ENCODE measurements at regions not wholly inside any gene's neighbourhood (a gene's known extent, or its start where the extent isn't known, plus 50 kb on each side); places are given as distances from the start of the nearest gene placed in this dataset.

DNA sequence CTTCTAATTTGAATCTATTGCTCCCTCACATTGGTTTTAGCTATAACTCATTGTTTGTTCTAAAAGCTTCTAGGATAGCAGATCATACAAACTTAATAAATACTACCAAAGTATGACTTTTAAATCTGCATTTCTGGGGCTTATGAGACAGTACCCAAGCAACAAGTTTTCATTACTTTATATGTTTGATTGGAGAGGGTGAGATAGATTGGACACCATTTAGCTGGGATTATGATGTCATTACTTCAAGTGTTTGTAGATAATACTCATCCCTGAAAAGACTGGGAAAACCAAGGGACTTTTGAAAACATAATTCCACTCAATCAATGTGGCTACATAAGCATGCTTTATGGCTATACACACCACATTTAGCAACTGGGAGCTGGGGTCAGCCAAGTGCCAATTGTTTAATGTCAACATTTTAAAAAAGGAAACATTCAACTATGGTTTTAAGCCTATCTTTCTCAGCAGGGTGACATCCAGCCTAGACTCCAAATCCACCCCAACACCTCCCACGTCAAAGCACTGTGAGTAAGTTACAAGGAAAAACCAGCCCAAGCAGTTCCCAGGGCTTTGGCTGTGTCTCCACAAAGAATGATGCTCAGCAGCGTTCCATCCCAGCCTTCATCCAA, 119.9 kb downstream of the ETAA1 start:
- peak; percentile 32 for DNase-seq (ENCODE audit: low read depth, low spot score)

DNA sequence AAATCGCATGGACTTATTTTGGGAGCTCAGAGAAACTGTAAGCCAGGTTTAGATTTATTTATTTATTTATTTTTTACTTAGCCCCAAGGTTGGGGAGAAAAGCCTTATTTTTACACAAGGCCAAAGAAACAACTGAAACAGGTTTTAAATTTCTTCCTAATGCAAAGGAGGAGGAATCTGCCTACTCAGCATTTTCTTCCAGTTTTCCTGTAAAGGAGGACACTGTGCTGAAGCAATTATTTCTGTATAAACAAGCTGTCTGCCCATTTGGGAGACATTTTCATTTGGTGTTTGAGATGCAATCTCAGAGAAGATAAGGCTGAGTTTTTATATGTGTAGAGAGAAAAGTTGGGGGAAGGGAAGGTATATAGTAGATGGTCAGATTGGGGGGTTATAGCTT, 125.0 kb downstream of the ETAA1 start:
- no peak for DNase-seq (ENCODE audit: low read depth, low spot score)

- DNase-seq (ENCODE audit: low read depth, low spot score), result no peak
Measured at GRCh38 chr2:67524213-67524612, 127.1 kb downstream of the ETAA1 start.

DNA sequence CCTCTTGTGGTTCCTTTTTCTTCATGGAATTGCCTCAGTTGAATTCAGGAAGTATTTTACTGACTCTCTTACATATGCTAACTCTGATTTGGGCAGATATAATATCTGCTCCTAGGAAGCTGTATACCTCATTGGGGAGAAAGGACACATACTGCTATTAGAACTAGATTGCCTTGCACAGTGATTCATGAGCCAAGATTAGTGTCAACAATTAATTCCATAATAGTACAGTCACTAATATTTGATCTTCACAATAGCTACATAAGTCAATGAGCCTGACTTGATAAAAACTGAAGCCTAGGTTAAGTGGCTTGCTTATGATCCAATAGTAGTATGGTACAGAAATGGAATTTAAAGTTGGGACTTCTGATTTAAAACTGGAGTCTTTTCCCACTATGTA, 127.6 kb downstream of the ETAA1 start:
- no peak for DNase-seq (ENCODE audit: low read depth, low spot score)

GRCh38 chr2:67526283-67526682, 129.2 kb downstream of the ETAA1 start:
- no peak for DNase-seq (ENCODE audit: low read depth, low spot score)

- no peak for DNase-seq (ENCODE audit: low read depth, low spot score)
Measured at GRCh38 chr2:67528320-67528719, 131.2 kb downstream of the ETAA1 start.

- no peak for DNase-seq (ENCODE audit: low read depth, low spot score)
Measured at GRCh38 chr2:67532387-67532786, 135.3 kb downstream of the ETAA1 start.

DNA sequence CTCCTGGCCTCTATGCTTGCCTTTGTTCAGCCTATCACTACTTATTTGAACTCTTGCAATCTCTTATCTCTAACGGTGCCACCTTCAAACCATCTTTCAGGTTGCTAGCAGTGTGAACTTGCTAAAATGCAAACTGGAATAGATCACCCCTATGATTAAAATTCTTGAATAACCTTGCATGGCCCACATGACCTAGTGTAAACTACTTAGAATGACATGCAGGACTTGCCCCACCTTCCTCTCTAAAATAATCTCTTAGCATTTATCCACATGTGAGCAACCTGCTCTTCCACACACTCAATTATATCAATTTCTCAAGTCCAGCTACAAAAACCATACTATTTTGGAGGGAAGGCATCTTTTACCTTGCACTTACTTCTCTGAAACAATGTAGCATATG, 137.6 kb downstream of the ETAA1 start:
- DNase-seq (ENCODE audit: low read depth, low spot score), result no peak

- DNase-seq (ENCODE audit: low read depth, low spot score), result no peak
Measured at GRCh38 chr2:67540962-67541361, 143.8 kb downstream of the ETAA1 start.

DNA sequence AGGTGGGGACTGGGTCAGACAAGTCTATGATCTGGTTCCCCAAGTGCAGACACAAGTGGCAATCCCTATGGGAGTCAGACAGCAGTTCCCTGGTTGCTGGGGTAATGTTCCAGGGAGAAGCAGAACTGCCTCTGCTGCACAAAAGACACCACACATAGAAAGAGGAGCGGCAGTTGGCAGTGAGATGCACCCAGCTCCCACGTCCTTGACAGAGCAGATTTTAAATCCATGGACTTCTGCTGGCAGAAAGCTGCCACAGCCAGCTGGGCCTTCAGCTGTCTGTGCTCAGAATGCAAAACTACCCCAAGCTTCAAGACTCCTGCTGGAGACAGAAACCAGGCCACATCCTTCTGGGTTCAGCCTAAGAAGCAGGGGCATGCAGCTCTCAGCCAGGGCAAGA, 147.2 kb downstream of the ETAA1 start:
- no peak for DNase-seq (ENCODE audit: low read depth, low spot score)

GRCh38 chr2:67548317-67549201, 151.4 kb downstream of the ETAA1 start:
- no peak for DNase-seq (ENCODE audit: low read depth, low spot score)

- no peak for DNase-seq (ENCODE audit: low read depth, low spot score)
Measured at GRCh38 chr2:67559156-67559555, 162.0 kb downstream of the ETAA1 start.

- no peak for DNase-seq (ENCODE audit: low read depth, low spot score)
Measured at GRCh38 chr2:67560771-67561456, 163.8 kb downstream of the ETAA1 start.

- DNase-seq (ENCODE audit: low read depth, low spot score), result no peak
Measured at GRCh38 chr2:67561457-67561965, 164.4 kb downstream of the ETAA1 start.

DNA sequence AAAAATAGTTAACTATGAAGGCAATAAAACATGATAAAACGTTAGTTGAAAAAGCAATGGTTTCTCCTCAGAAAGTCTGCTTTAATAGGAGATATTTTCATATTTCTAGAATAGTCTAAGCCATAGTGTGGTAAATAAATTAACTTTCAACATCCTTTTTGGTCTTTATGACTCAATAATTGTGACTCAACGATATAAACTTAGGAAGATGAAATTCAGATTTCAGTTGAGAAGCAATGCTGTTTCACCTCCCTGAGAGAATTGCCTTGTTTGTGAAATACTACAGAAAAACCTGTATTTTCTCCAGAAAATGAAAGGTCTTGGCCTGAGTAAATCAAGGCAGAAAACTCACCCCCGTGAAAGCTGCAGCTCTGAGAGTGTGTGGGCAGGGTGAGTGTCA, 166.9 kb downstream of the ETAA1 start:
- no peak for DNase-seq (ENCODE audit: low read depth, low spot score)

- DNase-seq (ENCODE audit: low read depth, low spot score), result no peak
Measured at GRCh38 chr2:67564626-67565025, 167.5 kb downstream of the ETAA1 start.

- no peak for DNase-seq (ENCODE audit: low read depth, low spot score)
Measured at GRCh38 chr2:67565262-67565661, 168.1 kb downstream of the ETAA1 start.

DNA sequence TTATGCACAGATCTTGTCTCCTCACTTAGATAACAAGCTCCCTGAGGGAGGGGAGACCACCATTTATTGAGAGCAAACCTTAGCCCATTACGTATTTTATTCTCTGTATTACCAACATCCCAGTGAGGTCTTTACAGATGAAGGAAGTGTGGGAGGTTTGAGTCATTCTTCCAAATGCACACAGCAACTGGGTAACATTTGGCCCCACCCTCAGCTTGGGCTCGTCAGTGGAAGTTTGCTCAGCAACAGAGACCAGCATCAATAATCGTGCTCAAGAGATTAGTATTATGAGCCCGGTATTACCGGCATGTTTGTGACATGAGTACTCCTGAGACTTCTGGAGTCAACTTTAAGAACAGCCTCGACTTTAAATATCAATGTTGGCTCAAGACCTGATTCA, 168.6 kb downstream of the ETAA1 start:
- DNase-seq (ENCODE audit: low read depth, low spot score), result no peak

GRCh38 chr2:67566285-67566684, 169.2 kb downstream of the ETAA1 start:
- no peak for DNase-seq (ENCODE audit: low read depth, low spot score)

- DNase-seq (ENCODE audit: low read depth, low spot score), result no peak
Measured at GRCh38 chr2:67566958-67567635, 170.0 kb downstream of the ETAA1 start.

- no peak for DNase-seq (ENCODE audit: low read depth, low spot score)
Measured at GRCh38 chr2:67567886-67568285, 170.8 kb downstream of the ETAA1 start.

DNA sequence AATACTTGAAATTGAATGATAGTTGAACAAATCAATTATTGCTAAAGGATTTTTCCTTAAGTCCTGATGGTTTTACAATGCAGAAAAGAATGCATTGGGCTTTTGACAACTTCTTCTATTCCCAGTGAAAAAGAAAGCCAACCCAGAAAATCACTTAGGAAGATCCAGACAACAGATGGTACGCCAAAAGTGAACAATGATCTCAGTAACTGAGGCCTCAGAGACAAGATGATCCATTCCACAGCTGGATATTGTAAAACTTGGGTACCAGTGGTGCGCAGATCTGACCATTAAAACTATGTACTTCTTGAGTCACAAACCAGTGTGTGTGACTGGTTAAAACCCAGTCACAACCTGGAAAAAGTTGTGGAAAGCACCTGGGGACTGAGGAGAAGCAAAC, 173.5 kb downstream of the ETAA1 start:
- DNase-seq (ENCODE audit: low read depth, low spot score), result no peak
